GM23248 (cell line): ENCODE measurements at regions not wholly inside any gene's neighbourhood (a gene's known extent, or its start where the extent isn't known, plus 50 kb on each side); places are given as distances from the start of the nearest gene placed in this dataset.

Experiments used
- EZH2 ChIP-seq: fragments of 200-600 bp; sonication (generic); IDR thresholded peaks from 2 replicates; pipeline ENCODE4 v1.6.1; 2018; ENCODE audit warnings: antibody characterized with exemption, mild to moderate bottlenecking; ENCODE audit not compliant: insufficient read depth, poor library complexity, severe bottlenecking
- EZH2phosphoT487 ChIP-seq: fragments of 200-600 bp; sonication (generic); IDR thresholded peaks from 2 replicates; pipeline ENCODE4 v1.6.1; 2018; ENCODE audit warnings: antibody characterized with exemption, moderate library complexity, mild to moderate bottlenecking, low read depth; ENCODE audit not compliant: insufficient read depth

GRCh38 chr18:41458376-41458775 lies 496.7 kb upstream of the PIK3C3 start:
- TF ChIP-seq EZH2 (no peak), EZH2phosphoT487 (no peak)
